ENCODE measurements at regions not wholly inside any gene's neighbourhood (a gene's known extent, or its start where the extent isn't known, plus 50 kb on each side); places are given as distances from the start of the nearest gene placed in this dataset.

DNA sequence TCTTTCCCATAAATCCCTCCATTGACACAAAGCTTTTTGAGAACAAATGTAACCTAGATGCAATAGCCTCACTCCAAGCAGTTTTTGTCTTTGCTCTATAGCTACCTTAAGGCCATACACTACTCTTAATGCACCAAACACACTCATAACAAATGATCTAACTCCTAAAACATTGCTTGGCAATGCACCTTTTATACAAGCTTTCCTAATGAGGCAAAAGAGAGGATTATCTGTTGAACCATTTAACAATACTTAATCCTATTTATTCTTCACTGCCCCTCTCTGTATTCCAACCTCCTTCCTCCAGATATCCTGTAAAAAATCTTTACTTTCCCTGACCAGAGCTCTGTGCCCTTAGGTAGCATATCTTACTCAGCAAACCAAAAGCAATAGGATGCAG, 558.1 kb upstream of the MDFIC2 start:
- TF ChIP-seq, protein P1, sequence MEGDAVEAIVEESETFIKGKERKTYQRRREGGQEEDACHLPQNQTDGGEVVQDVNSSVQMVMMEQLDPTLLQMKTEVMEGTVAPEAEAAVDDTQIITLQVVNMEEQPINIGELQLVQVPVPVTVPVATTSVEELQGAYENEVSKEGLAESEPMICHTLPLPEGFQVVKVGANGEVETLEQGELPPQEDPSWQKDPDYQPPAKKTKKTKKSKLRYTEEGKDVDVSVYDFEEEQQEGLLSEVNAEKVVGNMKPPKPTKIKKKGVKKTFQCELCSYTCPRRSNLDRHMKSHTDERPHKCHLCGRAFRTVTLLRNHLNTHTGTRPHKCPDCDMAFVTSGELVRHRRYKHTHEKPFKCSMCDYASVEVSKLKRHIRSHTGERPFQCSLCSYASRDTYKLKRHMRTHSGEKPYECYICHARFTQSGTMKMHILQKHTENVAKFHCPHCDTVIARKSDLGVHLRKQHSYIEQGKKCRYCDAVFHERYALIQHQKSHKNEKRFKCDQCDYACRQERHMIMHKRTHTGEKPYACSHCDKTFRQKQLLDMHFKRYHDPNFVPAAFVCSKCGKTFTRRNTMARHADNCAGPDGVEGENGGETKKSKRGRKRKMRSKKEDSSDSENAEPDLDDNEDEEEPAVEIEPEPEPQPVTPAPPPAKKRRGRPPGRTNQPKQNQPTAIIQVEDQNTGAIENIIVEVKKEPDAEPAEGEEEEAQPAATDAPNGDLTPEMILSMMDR (IDR thresholded peaks at IDR 0.05): no peak
- no peak for TF ChIP-seq RFX5 (IDR thresholded peaks at IDR 0.05)
- no peak for TF ChIP-seq POLR2A (IDR thresholded peaks at IDR 0.05; ENCODE audit: low read length)
- TF ChIP-seq, protein P2, sequence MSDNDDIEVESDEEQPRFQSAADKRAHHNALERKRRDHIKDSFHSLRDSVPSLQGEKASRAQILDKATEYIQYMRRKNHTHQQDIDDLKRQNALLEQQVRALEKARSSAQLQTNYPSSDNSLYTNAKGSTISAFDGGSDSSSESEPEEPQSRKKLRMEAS (IDR thresholded peaks at IDR 0.05): no peak
- TF ChIP-seq TP53 (CRISPR knock-in tag; IDR thresholded peaks at IDR 0.05): no peak
- TF ChIP-seq NFE2L2 (conservative IDR thresholded peaks at IDR 0.05; ENCODE audit: low read length): no peak
- no peak for TF ChIP-seq ZC3H11A (IDR thresholded peaks at IDR 0.05)
- TF ChIP-seq, protein P3, sequence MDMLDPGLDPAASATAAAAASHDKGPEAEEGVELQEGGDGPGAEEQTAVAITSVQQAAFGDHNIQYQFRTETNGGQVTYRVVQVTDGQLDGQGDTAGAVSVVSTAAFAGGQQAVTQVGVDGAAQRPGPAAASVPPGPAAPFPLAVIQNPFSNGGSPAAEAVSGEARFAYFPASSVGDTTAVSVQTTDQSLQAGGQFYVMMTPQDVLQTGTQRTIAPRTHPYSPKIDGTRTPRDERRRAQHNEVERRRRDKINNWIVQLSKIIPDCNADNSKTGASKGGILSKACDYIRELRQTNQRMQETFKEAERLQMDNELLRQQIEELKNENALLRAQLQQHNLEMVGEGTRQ (IDR thresholded peaks at IDR 0.05): no peak
- TF ChIP-seq SMC3 (IDR thresholded peaks at IDR 0.05): no peak
- TF ChIP-seq, protein P4, sequence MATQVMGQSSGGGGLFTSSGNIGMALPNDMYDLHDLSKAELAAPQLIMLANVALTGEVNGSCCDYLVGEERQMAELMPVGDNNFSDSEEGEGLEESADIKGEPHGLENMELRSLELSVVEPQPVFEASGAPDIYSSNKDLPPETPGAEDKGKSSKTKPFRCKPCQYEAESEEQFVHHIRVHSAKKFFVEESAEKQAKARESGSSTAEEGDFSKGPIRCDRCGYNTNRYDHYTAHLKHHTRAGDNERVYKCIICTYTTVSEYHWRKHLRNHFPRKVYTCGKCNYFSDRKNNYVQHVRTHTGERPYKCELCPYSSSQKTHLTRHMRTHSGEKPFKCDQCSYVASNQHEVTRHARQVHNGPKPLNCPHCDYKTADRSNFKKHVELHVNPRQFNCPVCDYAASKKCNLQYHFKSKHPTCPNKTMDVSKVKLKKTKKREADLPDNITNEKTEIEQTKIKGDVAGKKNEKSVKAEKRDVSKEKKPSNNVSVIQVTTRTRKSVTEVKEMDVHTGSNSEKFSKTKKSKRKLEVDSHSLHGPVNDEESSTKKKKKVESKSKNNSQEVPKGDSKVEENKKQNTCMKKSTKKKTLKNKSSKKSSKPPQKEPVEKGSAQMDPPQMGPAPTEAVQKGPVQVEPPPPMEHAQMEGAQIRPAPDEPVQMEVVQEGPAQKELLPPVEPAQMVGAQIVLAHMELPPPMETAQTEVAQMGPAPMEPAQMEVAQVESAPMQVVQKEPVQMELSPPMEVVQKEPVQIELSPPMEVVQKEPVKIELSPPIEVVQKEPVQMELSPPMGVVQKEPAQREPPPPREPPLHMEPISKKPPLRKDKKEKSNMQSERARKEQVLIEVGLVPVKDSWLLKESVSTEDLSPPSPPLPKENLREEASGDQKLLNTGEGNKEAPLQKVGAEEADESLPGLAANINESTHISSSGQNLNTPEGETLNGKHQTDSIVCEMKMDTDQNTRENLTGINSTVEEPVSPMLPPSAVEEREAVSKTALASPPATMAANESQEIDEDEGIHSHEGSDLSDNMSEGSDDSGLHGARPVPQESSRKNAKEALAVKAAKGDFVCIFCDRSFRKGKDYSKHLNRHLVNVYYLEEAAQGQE (IDR thresholded peaks at IDR 0.05): no peak
- no peak for TF ChIP-seq RARB (CRISPR knock-in tag; IDR thresholded peaks at IDR 0.05)
- TF ChIP-seq, protein P5, sequence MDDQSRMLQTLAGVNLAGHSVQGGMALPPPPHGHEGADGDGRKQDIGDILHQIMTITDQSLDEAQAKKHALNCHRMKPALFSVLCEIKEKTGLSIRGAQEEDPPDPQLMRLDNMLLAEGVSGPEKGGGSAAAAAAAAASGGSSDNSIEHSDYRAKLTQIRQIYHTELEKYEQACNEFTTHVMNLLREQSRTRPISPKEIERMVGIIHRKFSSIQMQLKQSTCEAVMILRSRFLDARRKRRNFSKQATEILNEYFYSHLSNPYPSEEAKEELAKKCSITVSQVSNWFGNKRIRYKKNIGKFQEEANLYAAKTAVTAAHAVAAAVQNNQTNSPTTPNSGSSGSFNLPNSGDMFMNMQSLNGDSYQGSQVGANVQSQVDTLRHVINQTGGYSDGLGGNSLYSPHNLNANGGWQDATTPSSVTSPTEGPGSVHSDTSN (IDR thresholded peaks at IDR 0.05): no peak
- no peak for TF ChIP-seq EP300 (IDR thresholded peaks at IDR 0.05)
- TF ChIP-seq MYC (IDR thresholded peaks at IDR 0.05; ENCODE audit: borderline replicate concordance, low read length): no peak

Data from A549 (cell line).